NCI-H748 (cell line): ENCODE measurements at regions not wholly inside any gene's neighbourhood (a gene's known extent, or its start where the extent isn't known, plus 50 kb on each side); places are given as distances from the start of the nearest gene placed in this dataset.

ENCODE experiments used
- DNase-seq: peaks from one replicate; lab custom pipeline; 2025; ENCODE audit not compliant: unreplicated experiment; lab: John Stamatoyannopoulos, UW

DNA sequence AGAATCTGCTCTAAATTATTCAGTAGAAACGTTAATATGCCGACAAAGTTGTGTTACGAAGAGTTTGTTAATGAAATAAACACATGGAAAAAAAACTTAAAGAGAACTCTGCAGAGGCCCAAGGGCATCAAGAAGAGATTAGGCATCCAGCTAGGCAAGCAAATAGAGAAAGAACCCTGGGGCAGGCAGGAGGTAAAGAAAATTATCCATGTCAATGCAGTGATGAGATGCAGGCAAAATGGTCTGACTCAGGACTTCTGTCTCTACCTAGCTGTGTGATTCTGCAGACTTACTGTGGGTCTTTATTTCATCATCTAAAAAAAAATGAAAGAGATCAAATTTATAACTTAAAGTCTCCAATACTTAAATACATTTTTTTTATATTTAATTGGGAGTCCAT, 448.0 kb downstream of the HAO1 start:
- no peak for DNase-seq

DNA sequence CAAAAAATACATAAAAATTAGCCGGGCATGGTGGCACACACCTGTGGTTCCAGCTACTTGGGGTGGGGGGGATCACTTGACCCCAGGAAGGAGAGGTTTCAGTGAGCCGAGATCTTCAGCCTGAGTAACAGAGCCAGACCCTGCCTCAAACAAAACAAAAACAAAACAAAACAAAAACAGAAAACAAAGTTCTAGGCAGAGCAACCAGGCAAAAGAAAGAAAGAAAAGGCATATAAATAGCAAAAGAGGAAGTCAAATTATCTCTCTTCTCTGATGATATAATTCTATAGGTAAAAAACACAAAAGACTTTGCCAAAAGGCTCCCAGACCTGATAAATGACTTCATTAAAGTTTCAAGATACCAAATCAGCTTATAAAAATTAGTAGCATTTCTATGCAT, 446.9 kb downstream of the HAO1 start:
- DNase-seq = no peak

DNA sequence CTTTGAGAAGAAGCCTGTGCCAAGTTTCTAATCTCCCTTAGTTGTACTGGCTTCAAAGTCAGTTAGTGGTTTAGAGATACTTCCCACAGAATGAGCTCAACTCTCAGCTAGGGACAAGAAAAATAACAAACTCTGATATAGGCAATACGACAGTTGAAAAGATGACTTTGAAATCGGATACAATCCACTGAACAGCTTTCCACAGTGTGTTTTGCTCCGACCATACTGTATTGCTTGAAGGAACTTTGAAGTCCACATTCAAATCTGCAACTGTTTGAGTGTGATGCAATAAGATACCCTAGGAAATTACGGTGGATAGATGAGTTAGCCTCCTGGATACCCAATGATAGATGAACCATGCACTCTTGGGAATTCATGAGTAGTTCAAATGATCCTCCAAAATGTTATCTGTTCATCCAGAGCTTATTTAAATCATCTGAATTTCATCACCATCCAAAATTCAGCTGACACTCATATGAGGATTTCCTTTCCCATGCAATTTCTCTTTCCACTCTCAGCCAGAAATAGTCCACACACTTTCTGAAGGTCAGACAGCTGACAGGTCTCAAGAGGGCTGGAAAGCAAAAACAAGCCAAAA, 443.8 kb downstream of the HAO1 start:
- no peak for DNase-seq

DNA sequence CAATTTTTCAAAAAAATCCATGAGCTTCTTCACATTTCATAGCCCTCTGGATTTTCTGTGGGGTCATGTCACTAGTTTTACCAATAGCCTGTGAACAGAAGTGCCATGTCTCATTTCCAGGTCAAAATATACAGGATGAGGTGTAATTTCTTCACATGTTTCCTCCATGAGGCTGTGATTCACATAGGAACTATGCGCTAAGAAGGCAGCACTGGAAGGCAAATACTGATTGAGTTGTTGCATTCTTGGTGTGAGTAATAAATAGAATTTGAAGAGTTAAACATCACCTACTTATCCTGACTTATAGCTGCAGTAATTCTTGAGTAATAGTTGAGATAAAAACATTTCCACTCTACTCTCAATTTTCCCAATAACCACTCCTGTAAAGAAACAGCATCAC, 442.3 kb downstream of the HAO1 start:
- no peak for DNase-seq

DNA sequence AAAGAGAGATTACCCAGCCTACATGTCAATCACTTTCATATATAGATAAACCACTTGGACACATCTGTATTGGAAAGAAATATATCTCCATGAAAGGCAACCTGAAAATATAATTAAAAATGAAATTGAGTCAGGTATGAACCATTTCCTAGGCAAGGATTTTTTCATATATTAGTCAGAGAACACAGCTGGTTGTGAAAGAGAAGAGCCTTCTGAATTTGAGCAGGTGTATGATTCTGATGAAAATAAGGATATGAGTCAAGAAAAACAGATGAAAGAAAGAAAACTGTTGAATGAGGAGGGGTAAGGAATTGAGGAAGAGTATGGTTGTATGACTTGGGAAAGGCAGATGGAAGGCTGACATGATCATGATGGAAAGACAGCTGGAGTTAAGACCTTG, 441.1 kb downstream of the HAO1 start:
- DNase-seq = no peak

DNA sequence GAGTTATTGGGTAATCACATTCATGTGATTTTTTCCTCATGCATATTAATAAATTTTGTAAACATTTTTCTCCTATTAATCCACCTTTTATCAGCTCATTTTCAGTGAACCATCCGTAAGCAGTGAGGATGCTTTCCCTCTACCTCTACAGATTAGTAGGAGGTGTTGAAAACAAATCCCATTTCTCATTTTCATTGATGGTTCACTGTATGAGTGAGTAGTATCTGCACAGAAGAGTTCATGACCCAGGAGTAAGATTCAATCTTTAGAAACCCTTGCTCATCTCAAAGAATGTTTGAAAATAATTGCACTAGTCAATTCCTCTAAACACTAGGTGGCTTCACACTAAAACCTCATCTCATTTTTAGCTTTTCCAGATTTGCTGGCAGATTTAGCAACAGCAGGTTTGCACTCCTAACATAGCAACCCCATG, 440.0 kb downstream of the HAO1 start:
- DNase-seq = no peak

DNA sequence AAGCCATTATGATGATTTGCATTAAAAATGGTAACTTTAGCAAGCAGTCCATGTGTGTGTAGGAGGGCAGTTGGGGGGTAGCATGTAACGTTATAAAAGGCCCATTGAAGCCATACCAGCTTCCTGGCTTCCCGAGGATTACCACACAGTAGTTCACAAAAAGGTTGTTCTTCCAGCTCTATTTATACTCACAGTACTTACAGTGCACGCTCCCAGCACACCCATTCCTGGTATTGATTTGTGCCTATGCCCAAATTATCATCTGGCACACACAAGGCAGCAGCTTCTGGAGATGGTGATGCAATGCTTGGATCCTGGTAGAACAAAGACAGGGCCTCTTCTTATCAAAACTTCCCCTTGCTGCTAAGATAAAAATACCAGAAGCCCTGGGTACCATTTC, 436.8 kb downstream of the HAO1 start:
- DNase-seq = no peak

DNA sequence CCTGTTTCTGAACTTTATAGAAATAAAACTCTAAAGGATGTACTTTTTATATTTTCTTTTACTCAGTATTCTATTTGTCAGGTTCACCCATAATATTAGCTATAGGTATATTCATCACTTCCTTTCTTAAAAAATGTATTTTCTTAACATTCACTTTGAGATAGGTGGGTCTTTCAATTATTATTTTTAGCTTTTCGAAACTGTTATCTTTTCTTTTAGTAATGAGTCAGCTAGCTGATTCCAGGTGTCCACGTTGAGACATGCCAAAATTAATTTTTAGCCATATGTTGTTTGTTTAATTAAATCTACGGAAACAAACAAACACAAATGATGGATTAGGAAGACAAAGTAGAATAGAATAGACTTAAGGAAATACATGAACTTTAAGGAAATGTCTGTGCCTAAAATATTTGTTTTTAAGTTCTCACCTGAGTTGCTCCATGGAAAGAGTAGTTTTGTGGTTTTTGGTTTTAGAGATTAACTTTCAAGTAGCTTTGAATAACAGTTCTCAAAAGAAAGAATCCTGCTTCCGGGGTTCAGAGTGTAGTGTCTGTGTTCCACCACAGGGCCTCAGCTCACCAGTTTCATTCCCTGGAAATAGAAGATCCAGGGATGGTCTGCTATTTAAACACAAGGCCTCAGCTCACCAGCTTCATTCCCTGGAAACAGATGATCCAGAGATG, 435.0 kb downstream of the HAO1 start:
- DNase-seq = no peak

DNA sequence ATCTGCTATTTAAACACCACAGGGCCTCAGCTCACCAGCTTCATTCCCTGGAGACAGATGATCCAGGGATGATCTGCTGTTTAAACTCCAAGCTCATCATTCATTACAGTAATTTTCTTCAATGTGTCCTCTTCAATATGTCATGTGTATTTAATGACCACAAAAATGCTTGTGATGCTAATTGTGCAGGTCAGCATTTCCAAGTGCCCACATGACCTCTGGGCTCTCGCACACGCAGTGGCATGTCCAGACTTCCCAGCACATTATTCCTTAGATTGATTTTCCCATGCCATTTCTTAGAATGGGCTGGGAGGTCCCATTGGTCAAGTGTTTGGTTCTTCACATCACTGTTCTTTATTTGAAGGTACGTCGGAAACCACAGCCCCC, 434.4 kb downstream of the HAO1 start:
- DNase-seq = peak; percentile 53

DNA sequence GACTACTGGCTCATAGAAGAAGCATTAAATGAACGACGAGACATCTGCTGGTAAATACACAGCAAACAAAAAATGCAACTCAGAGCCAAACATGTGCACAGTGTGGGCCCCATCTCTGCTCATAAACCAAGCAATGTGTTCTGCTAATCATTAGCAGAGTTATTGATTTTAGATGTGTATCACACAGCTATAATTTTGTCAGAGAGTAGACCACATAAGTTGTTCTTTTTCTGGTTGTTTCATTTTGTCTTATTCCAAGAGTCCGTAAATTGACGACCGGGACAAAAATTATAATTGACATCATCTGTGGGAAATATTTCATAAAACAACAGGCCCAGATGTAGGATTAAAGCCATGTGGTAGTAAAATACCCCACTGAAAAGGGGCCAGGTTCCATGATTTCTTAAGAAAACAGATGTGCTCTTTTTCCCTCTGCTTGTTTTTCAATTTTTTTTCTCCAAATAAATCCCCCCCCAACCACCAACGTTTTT, 423.6 kb downstream of the HAO1 start:
- no peak for DNase-seq

DNA sequence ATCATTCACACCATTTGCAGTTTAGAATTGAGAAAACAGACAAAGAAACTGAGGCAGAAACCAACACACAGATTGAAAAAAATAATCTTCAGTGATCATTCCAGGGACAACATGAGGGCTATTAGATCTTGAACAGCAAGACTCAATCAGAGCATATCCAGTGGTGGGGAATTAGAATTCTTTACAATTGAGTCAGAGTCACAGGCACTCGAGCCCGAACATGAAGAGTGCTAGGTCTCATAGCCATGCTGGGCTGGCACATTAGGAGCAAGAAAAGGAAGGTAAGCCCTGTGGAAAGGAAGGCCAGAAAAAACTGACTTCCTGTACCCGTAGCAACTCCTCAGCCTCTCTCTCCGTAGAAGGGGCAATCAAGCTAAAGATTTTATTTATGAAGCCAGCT, 419.9 kb downstream of the HAO1 start:
- DNase-seq = no peak

DNA sequence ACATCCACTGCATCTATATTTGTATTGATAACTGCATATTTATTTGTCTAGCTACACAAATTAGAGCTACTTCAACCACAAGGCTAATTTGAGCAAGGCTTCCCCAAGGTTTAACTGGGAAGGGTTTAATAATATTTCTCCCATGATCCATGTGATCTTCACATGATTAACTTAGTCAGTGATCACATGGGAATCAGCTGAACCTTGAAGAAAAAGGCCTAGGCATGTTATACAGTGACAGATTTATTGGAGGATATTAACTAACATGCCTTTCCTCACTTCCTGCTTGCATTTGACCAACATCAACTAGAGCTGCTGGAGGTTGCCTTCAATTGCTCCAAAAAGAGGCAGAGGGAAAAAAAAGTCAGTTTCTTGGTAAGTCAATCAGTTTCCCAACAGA, 417.0 kb downstream of the HAO1 start:
- DNase-seq = no peak

DNA sequence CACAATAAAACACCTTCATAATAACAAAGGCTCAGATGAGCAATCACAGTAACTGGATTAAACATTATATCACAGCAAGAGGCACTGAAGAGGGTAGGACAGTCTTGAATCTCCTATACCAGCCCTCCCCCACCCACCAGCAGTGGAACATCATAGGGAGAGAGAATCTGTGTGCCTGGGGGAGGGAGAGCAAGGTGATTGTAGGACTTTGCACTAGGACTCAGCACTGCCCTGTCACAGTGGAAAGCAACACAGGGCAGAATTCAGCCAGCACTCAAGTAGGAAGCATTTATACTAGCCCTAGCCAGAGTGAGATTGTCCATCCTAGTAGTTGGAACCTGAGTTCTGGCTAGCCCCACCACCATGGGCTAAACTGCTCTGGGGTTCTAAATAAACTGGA, 400.2 kb downstream of the HAO1 start:
- DNase-seq = no peak

DNA sequence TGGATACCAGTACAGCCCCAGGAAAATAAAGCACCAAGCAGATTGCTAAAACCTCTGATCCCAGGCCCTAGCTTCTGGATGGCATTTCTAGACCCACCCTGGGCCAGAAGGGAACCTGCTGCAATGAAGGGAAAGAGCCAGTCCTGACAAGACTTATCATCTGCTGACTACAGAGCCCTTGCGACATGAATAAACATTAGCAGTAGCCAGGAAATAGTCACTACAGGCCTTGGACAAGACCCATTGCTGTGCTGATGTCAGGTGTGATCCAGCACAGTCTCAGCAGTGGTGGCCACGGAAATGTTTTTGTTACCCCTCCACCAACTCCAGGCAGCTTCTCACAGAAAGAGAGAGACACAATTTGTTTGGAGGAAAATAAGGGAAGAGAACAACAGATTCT, 399.3 kb downstream of the HAO1 start:
- DNase-seq = no peak

DNA sequence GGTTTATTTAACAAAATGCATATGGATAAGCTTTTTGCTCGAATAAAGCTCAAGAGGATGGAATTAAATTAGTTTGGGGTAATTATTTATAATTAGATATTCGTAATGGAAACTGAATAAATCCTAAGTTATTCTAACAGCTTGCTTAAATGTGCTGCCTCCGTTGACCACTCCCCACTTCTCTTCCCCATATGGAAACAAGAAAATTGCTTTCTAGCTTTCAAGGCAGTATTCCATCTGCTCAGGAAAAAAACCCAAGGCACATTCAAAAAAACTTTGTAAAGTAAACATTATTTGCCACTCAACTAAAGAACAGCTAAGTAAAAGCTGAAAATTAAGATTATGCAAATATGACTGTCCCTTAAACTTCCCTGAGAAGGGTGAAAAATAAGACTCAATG, 369.2 kb downstream of the HAO1 start:
- no peak for DNase-seq

DNA sequence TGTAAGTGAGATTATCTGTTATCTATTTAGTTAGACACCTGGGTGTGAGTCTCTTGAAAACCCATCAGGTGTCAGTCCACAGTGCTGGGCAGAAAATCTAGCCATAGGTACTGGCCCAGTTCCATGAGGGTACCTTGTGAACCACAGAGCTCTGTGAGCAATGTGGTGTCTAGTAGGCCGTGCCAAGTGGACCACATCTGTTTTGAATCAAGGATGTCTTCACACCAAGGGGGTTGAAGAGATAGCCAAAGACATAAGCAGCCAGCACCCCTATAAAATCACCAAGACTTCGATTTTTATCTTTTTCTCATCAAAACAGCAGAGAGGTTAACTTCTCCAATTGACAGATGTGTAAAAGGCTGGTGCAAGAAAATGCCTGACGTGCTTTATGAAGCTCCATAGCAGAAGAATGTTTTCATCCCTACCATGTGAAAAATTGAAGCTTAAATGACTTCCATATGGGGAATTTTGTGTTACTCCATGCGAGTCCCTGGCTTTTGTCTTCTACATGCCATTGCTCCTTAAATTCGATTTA, 368.7 kb downstream of the HAO1 start:
- no peak for DNase-seq

DNA sequence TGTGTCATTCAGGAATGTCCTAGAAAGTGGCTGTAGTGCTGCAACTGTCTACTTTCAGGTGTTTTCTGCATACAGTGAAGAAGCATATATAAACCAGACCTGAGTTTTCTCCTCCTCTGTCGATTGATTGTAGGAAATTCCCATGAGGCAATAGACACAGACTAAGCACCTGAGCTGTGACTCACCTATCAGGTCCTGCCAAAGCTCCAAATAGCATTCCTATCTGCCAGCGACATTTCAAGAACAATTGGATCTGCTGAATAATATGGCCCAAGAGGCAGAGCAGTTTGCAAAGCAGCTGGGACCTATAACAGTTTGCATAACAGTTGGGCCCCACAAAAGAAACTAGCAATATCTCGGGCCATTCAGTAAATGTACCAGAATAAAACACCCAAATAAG, 360.4 kb downstream of the HAO1 start:
- DNase-seq = no peak

DNA sequence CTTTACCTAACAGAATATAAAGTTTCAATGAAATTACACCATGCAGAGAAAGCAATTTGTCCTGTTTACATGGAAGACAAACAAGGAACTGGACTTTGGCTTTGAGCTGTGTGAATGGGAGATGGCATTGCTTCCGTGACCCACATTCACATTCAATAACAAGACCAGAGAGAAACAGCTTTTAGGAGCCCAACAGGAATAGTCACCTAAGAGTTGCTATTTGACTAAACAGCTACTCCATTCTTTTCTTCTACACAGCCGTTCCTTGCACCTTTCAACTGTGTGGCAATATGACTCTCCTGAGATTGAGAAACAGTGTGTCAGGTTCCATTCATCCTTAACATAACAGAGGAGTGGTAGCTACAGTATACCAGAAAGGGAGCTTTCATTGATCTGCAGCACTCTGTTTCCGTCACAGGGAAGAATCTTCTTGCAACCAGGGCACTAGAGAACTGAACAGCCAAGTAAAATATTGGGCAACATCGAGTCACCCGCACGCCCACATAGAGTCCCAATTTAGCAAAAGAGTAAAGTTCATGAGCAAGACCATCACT, 355.1 kb downstream of the HAO1 start:
- DNase-seq = peak; percentile 50

DNA sequence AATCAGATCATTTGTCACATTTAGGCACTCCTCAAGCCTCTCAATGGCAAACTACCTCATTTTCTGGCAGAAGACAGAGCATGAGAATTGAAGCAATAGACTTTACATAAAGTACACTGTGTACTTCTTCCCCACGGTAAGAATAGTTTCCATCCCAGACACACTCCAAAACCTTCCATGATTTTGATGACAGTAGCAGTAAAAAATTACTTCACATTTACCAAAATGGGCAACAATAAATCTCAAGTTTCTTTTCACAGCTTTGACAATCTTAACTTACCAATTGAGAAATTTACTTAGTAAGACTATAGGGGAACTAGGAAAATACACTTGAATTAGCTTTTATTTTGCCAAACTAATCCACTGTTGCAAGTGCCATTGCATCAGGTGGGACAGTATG, 353.8 kb downstream of the HAO1 start:
- DNase-seq = no peak

DNA sequence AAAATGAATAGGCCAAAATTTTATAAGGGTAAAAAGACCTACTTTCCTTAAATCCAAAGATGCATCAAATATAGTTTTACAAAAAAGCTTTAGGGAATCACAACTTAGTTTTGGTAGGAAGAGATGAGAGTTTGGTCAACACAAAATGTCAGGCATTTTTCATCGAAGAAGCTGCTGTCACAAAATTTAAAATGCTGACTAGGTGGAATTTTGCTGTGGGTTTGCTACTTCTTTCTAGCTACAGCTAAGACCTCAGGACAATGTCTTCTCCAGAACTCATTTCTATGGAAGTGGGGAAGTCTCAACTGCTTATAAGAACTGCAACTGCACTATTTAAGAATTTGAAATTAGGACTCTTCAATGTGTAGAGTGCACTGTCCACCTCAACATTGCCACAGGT, 351.1 kb downstream of the HAO1 start:
- DNase-seq = no peak

DNA sequence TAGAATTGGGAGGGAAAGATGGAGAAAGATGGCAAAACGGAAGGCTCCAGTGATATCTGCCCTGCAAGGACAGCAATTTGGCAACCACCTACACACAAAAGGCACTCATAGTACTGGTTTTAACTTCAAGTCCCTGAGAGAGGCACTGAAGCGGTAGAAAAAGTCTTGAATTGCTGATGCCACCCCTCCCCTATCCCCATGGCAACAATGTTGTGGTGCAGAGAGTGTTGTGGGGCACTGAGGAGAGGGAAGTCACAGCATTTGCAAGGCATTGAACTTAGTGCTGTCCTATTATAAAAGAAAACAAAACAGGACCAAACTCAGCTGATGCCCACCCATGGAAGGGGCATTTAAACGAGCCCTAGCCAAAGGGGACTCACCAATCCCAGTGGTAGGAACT, 343.7 kb downstream of the HAO1 start:
- DNase-seq = peak; percentile 40

DNA sequence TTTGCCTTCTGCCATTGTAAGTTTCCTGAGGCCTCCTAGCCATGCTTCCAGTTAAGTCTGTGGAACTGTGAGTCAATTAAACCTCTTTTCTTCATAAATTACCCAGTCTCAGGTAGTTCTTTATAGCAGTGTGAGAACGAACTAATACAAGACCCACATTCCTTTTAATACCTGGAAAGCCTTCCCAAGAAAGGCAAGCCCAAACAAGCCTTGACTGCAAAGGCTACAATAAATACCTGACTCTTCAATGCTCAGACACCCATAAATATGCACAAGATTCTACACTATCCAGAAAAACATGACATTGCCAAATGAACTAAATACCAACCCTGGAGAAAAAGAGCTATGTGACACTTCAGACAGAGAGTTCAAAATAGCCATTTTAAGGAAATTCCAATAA, 338.8 kb downstream of the HAO1 start:
- no peak for DNase-seq

DNA sequence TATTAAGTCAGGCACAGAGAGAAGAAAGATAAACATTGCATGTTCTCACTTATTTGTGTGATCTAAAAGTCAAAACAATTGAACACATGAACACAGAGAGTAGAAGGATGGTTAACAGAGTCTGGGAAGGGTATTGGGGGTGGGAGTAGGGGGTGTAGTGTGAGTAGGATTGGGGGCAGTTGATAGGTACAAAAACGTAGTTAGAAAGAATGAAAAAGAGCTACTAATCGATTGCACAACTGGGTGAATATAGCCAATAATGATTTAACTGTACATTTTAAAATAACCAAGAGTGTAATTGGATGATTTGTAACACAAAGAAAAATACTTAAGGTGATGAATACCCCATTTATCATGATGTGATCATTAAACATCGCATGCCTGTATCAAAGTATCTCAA, 333.3 kb downstream of the HAO1 start:
- DNase-seq = no peak
